ENCODE measurements at regions not wholly inside any gene's neighbourhood (a gene's known extent, or its start where the extent isn't known, plus 50 kb on each side); places are given as distances from the start of the nearest gene placed in this dataset.

DNA sequence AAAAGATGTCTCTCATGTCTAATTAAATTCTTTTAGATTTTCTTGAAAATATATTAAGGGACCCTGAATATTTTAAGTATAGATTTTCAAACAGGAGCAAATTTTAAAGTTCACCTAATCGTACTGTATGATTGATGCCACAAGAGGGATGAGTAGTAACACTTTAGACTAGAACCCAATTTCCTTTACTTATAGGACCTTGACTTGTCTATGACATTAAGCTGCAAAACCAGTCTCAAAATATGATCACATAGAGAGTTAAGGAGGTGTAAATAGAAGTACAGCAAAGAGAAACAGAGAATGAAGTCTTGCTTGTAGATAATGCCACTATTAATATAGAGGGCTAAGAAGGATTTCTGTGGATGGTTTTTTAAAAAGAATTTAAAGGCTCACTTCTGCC, 312.9 kb upstream of the PRR16 start:
- TF ChIP-seq, protein P1, sequence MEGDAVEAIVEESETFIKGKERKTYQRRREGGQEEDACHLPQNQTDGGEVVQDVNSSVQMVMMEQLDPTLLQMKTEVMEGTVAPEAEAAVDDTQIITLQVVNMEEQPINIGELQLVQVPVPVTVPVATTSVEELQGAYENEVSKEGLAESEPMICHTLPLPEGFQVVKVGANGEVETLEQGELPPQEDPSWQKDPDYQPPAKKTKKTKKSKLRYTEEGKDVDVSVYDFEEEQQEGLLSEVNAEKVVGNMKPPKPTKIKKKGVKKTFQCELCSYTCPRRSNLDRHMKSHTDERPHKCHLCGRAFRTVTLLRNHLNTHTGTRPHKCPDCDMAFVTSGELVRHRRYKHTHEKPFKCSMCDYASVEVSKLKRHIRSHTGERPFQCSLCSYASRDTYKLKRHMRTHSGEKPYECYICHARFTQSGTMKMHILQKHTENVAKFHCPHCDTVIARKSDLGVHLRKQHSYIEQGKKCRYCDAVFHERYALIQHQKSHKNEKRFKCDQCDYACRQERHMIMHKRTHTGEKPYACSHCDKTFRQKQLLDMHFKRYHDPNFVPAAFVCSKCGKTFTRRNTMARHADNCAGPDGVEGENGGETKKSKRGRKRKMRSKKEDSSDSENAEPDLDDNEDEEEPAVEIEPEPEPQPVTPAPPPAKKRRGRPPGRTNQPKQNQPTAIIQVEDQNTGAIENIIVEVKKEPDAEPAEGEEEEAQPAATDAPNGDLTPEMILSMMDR (IDR thresholded peaks at IDR 0.05) = no peak
- no peak for TF ChIP-seq ZFX (IDR thresholded peaks at IDR 0.05; ENCODE audit: borderline replicate concordance)

All from 22Rv1 (cell line).